SU-DHL-6 (cell line): ENCODE measurements at regions not wholly inside any gene's neighbourhood (a gene's known extent, or its start where the extent isn't known, plus 50 kb on each side); places are given as distances from the start of the nearest gene placed in this dataset.

Experiments
- EZH2phosphoT487 ChIP-seq: fragments of 200-600 bp; sonication (generic), shearing (Covaris generic); conservative IDR thresholded peaks from 2 replicates; pipeline ENCODE4 v1.6.1; 2018; ENCODE audit warnings: mild to moderate bottlenecking, antibody characterized with exemption, low read length, moderate library complexity, mixed read lengths
- TF ChIP-seq, protein P1 (sequence below): fragments of 200-600 bp; sonication (generic); IDR thresholded peaks from one replicate; pipeline ENCODE4 v1.5.1; 2017; ENCODE audit warnings: antibody characterized with exemption, mild to moderate bottlenecking, low read length, moderate library complexity; ENCODE audit not compliant: insufficient read depth, poor library complexity, severe bottlenecking

DNA sequence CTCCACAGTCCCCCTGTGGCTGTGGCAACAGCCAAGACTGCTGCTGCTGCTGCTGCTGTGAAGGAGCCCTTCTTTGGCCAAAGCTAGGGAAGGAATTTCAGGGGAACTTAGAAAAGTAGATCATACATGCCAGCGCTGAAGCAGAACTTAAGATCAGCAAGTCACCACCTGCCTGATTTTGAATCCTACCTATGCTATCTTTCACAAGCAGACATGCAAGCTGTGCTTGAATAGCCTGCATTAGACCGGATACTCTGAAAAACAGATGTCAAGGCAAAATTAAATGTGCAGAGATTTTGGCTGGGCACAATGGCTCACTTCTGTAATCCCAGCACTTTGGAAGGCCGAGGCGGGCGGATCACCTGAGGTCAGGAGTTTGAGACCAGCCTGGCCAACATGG is 99.3 kb upstream of the ZNF366 start:
- TF ChIP-seq, protein P1, sequence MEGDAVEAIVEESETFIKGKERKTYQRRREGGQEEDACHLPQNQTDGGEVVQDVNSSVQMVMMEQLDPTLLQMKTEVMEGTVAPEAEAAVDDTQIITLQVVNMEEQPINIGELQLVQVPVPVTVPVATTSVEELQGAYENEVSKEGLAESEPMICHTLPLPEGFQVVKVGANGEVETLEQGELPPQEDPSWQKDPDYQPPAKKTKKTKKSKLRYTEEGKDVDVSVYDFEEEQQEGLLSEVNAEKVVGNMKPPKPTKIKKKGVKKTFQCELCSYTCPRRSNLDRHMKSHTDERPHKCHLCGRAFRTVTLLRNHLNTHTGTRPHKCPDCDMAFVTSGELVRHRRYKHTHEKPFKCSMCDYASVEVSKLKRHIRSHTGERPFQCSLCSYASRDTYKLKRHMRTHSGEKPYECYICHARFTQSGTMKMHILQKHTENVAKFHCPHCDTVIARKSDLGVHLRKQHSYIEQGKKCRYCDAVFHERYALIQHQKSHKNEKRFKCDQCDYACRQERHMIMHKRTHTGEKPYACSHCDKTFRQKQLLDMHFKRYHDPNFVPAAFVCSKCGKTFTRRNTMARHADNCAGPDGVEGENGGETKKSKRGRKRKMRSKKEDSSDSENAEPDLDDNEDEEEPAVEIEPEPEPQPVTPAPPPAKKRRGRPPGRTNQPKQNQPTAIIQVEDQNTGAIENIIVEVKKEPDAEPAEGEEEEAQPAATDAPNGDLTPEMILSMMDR, result no peak
- TF ChIP-seq EZH2phosphoT487, result no peak
